Uterus (tissue), 3 donors: ENCODE measurements at regions not wholly inside any gene's neighbourhood (a gene's known extent, or its start where the extent isn't known, plus 50 kb on each side); places are given as distances from the start of the nearest gene placed in this dataset.
"Not testable (repeated sequence)": the region's sequence is repeated elsewhere in the genome, so short reads cannot be mapped to it uniquely, and the experiment has no call there.

Experiments used
- DNase-seq, 2 donors: peaks; one replicate each; pipeline ENCODE4 v3.0.0-alpha.2; 2019 to 2020
- H3K27ac ChIP-seq, 2 donors: fragments of 200-600 bp; sonication (generic); 1 replicate in 1 of 2; 2 replicates in 1 of 2; pipeline ENCODE4 v1.5.1; 2016 to 2018
- H3K27me3 ChIP-seq, 2 donors: fragments of 200-600 bp; sonication (generic); one replicate each; pipeline ENCODE4 v1.5.1; 2018 to 2019; ENCODE audit warnings: control low read depth in 1 of 2
- H3K36me3 ChIP-seq, 2 donors: fragments of 200-600 bp; sonication (generic); one replicate each; pipeline ENCODE4 v1.5.1; 2019; ENCODE audit warnings: control low read depth in 1 of 2
- H3K4me1 ChIP-seq, 2 donors: fragments of 200-600 bp; sonication (generic); one replicate each; pipeline ENCODE4 v1.5.1; 2018 to 2019; ENCODE audit warnings: control low read depth in 1 of 2
- H3K4me3 ChIP-seq, 2 donors: fragments of 200-600 bp; sonication (generic); 1 replicate in 1 of 2; 2 replicates in 1 of 2; pipeline ENCODE4 v1.5.1; 2018 to 2019; ENCODE audit warnings: mild to moderate bottlenecking in 1 of 2
- H3K9me3 ChIP-seq, 2 donors: fragments of 200-600 bp; sonication (generic); one replicate each; pipeline ENCODE4 v1.5.1; 2019; ENCODE audit warnings: control low read depth in 1 of 2
- CTCF ChIP-seq, 4 experiments: fragments of 200-600 bp in 2 of 4; fragments of 450-650 bp in 2 of 4; sonication (generic) in 2 of 4; IDR thresholded peaks; one replicate each; pipeline ENCODE4 v1.5.1; 2016 to 2019; ENCODE audit warnings: antibody characterized with exemption in 4 of 4, mild to moderate bottlenecking in 2 of 4, moderate library complexity in 1 of 4
- POLR2A ChIP-seq, 2 donors: fragments of 450-650 bp; IDR thresholded peaks; one replicate each; pipeline ENCODE4 v1.6.1; 2016; ENCODE audit warnings: antibody characterized with exemption in 2 of 2, mild to moderate bottlenecking in 1 of 2, moderate library complexity in 1 of 2
- intact Hi-C: fragments of 100-400 bp; cut with DNase I; formaldehyde crosslinking; loops from one replicate; pipeline ENCODE4 v1.15.1; 2023; ENCODE audit warnings: low total_unique reads
- donor health status: DM: yes; HTN: yes; CAD: no.

GRCh38 chrX:77277911-77278310 lies 169.3 kb upstream of the FGF16 start:
- H3K36me3 ChIP-seq: no peaks in the 10 kb centered on the region
- no peak overlapping the region for H3K27ac ChIP-seq
- DNase-seq: no peak
- no peak overlapping the region for H3K4me3 ChIP-seq
- no peaks in the 10 kb centered on the region for H3K27me3 ChIP-seq
- TF ChIP-seq POLR2A (IDR thresholded peaks at IDR 0.05) (no peak), CTCF (IDR thresholded peaks at IDR 0.05) (no peak)
- intact Hi-C loops: no loop called here
- no peaks in the 10 kb centered on the region for H3K4me1 ChIP-seq
- no peaks in the 10 kb centered on the region for H3K9me3 ChIP-seq

- H3K4me3 ChIP-seq, DNase-seq, H3K4me1 ChIP-seq, H3K27ac ChIP-seq, intact Hi-C loops, H3K27me3 ChIP-seq, H3K36me3 ChIP-seq, H3K9me3 ChIP-seq: not testable (repeated sequence)
These were observed 167.8 kb upstream of the FGF16 start for GRCh38 chrX:77279373-77279772.

- Histone ChIP-seq H3K27me3 (no peaks in the 10 kb centered on the region), H3K27ac (no peak overlapping the region), H3K36me3 (no peaks in the 10 kb centered on the region), H3K4me1 (no peaks in the 10 kb centered on the region), H3K4me3 (no peak overlapping the region), H3K9me3 (no peaks in the 10 kb centered on the region)
- no peak for TF ChIP-seq POLR2A (IDR thresholded peaks at IDR 0.05)
- TF ChIP-seq CTCF (IDR thresholded peaks at IDR 0.05): no peak
- DNase-seq: no peak
- intact Hi-C loops: no loop called here
These were observed 153.7 kb upstream of the FGF16 start for GRCh38 chrX:77293331-77293995.

GRCh38 chrX:77298296-77298695 lies 148.9 kb upstream of the FGF16 start:
- no peaks in the 10 kb centered on the region for H3K27me3 ChIP-seq
- intact Hi-C loops: no loop called here

GRCh38 chrX:77298790-77299189 lies 148.4 kb upstream of the FGF16 start:
- Histone ChIP-seq H3K36me3 (no peaks in the 10 kb centered on the region), H3K4me1 (no peaks in the 10 kb centered on the region), H3K9me3 (no peaks in the 10 kb centered on the region), H3K4me3 (no peak overlapping the region), H3K27ac (no peak overlapping the region), H3K27me3 (no peaks in the 10 kb centered on the region)
- TF ChIP-seq POLR2A (IDR thresholded peaks at IDR 0.05): no peak
- TF ChIP-seq CTCF (IDR thresholded peaks at IDR 0.05): no peak
- no peak for DNase-seq
- intact Hi-C loops: no loop called here

More at GRCh38 chrX:77298296-77298695, 148.9 kb upstream of the FGF16 start:
- no peak for DNase-seq
- Histone ChIP-seq H3K9me3 (no peaks in the 10 kb centered on the region), H3K4me3 (no peak overlapping the region), H3K4me1 (no peaks in the 10 kb centered on the region), H3K27ac (no peak overlapping the region), H3K36me3 (no peaks in the 10 kb centered on the region)
- TF ChIP-seq CTCF (IDR thresholded peaks at IDR 0.05): no peak
- no peak for TF ChIP-seq POLR2A (IDR thresholded peaks at IDR 0.05)

- H3K4me3 ChIP-seq: no peak overlapping the region
- DNase-seq: no peak
- no peak for TF ChIP-seq POLR2A (IDR thresholded peaks at IDR 0.05)
- TF ChIP-seq CTCF (IDR thresholded peaks at IDR 0.05): no peak
- no peaks in the 10 kb centered on the region for H3K4me1 ChIP-seq
- H3K27ac ChIP-seq: no peak overlapping the region
- H3K9me3 ChIP-seq: no peaks in the 10 kb centered on the region
- no peaks in the 10 kb centered on the region for H3K27me3 ChIP-seq
- intact Hi-C loops: no loop called here
- no peaks in the 10 kb centered on the region for H3K36me3 ChIP-seq
These were observed 147.6 kb upstream of the FGF16 start for GRCh38 chrX:77299549-77299948.
